Spleen (tissue), 7 donors: ENCODE measurements at regions not wholly inside any gene's neighbourhood (a gene's known extent, or its start where the extent isn't known, plus 50 kb on each side); places are given as distances from the start of the nearest gene placed in this dataset.
"Not testable (repeated sequence)": the region's sequence is repeated elsewhere in the genome, so short reads cannot be mapped to it uniquely, and the experiment has no call there.

Experiments used
- POLR2A ChIP-seq, 3 donors: fragments of 450-650 bp; IDR thresholded peaks; one replicate each; pipeline ENCODE4 v1.5.1; 2017; ENCODE audit warnings: antibody characterized with exemption in 3 of 3, mild to moderate bottlenecking in 1 of 3
- TF ChIP-seq, protein P1 (sequence below), 11 experiments: fragments of 200-600 bp in 7 of 11; fragments of 450-650 bp in 4 of 11; sonication (generic) in 4 of 11; IDR thresholded peaks in 8 of 11; conservative IDR thresholded peaks in 3 of 11; 1 replicate in 7 of 11; 2 replicates in 4 of 11; pipeline versions ENCODE4 v1.4.0 to v1.8.0; 2016 to 2021; ENCODE audit warnings: antibody characterized with exemption in 11 of 11, inconsistent platforms in 4 of 11, mild to moderate bottlenecking in 1 of 11
- donor health status: DM: no; HTN: no; CAD: no; lungs with moderate emphysema.
- donor health status: DM: no; HTN: no; CAD: no.
- donor health status: DM: no; HTN: no; CAD: no.

DNA sequence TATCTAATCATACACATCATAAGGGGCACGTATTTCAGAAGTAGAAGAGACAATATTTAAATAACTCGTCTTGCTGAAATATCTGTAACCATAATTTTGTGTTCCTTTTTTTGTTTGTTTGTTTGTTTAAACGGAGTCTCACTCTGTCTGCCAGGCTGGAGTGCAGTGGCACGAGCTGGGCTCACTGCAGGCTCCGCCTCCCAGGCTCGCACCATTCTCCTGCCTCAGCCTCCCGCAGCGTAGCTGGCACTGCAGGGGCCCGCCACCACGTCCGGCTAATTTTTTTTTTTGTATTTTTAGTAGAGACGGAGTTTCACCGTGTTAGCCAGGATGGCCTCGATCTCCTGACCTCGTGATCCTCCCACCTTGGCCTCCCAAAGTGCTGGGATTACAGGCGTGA, 248.9 kb downstream of the KCNJ3 start:
- TF ChIP-seq, protein P1, sequence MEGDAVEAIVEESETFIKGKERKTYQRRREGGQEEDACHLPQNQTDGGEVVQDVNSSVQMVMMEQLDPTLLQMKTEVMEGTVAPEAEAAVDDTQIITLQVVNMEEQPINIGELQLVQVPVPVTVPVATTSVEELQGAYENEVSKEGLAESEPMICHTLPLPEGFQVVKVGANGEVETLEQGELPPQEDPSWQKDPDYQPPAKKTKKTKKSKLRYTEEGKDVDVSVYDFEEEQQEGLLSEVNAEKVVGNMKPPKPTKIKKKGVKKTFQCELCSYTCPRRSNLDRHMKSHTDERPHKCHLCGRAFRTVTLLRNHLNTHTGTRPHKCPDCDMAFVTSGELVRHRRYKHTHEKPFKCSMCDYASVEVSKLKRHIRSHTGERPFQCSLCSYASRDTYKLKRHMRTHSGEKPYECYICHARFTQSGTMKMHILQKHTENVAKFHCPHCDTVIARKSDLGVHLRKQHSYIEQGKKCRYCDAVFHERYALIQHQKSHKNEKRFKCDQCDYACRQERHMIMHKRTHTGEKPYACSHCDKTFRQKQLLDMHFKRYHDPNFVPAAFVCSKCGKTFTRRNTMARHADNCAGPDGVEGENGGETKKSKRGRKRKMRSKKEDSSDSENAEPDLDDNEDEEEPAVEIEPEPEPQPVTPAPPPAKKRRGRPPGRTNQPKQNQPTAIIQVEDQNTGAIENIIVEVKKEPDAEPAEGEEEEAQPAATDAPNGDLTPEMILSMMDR (IDR thresholded peaks at IDR 0.05 in 8 of 11, conservative IDR thresholded peaks at IDR 0.05 in 3 of 11), result not testable (repeated sequence)
- TF ChIP-seq POLR2A (IDR thresholded peaks at IDR 0.05), result not testable (repeated sequence)
